OCI-LY7 (cell line): ENCODE measurements at regions not wholly inside any gene's neighbourhood (a gene's known extent, or its start where the extent isn't known, plus 50 kb on each side); places are given as distances from the start of the nearest gene placed in this dataset.

ENCODE experiments used
- BruUV-seq: library from RNA; stranded (reverse); fragments of 400-500 nt; replicated peaks from 2 replicates; lab custom pipeline; 2021; lab: Mats Ljungman, UMichigan
- CTCF ChIA-PET: fragments of 300-600 bp; sonication (Branson Sonifier 250); formaldehyde crosslinking; loops from one replicate; lab custom pipeline; 2022; ENCODE audit warnings: antibody characterized with exemption; ENCODE audit not compliant: unreplicated experiment; lab: Charles Lee
- POLR2A ChIA-PET: fragments of 300-600 bp; sonication (Branson Sonifier 250); formaldehyde crosslinking; loops from one replicate; lab custom pipeline; 2022; ENCODE audit warnings: antibody characterized with exemption; lab: Charles Lee
- DNase-seq: peaks from one replicate; pipeline ENCODE4 v3.0.0-alpha.2; 2015; ENCODE audit warnings: low spot score
- H2AFZ ChIP-seq: fragments of 200-600 bp; sonication (generic), shearing (Covaris generic); 2 replicates; pipeline ENCODE4 v1.6.1; 2014; ENCODE audit warnings: mild to moderate bottlenecking, antibody characterized with exemption, low read length, moderate library complexity
- H3K27ac ChIP-seq: fragments of 200-600 bp; sonication (generic); 2 replicates; pipeline ENCODE4 v1.5.1; 2014; ENCODE audit warnings: mixed run types, low read depth, mild to moderate bottlenecking, moderate library complexity, low read length, inconsistent platforms; ENCODE audit not compliant: poor library complexity, severe bottlenecking
- H3K36me3 ChIP-seq: fragments of 200-600 bp; sonication (generic); 2 replicates; pipeline ENCODE4 v1.6.1; 2014; ENCODE audit warnings: mild to moderate bottlenecking, antibody characterized with exemption, low read length, moderate library complexity, mixed read lengths; ENCODE audit not compliant: insufficient read depth
- H3K4me1 ChIP-seq: fragments of 200-600 bp; sonication (generic); 2 replicates; pipeline ENCODE4 v1.5.1; 2014; ENCODE audit warnings: mild to moderate bottlenecking, low read length; ENCODE audit not compliant: insufficient read depth, poor library complexity, severe bottlenecking
- H3K4me2 ChIP-seq: fragments of 200-600 bp; sonication (generic); 2 replicates; pipeline ENCODE4 v1.6.1; 2014; ENCODE audit warnings: mild to moderate bottlenecking, low read length
- H3K4me3 ChIP-seq: fragments of 200-600 bp; sonication (generic); 2 replicates; pipeline ENCODE4 v1.5.1; 2014; ENCODE audit warnings: mild to moderate bottlenecking, low read depth, low read length; ENCODE audit not compliant: poor library complexity, severe bottlenecking
- H3K79me2 ChIP-seq: fragments of 200-600 bp; sonication (generic); 2 replicates; pipeline ENCODE4 v1.6.1; 2016; ENCODE audit warnings: low read depth, mild to moderate bottlenecking, low read length, moderate library complexity, mixed read lengths; ENCODE audit not compliant: insufficient read depth
- H3K9me2 ChIP-seq: fragments of 200-600 bp; sonication (generic); 2 replicates; pipeline ENCODE4 v1.6.1; 2016; ENCODE audit warnings: mild to moderate bottlenecking, low read length, mixed read lengths; ENCODE audit not compliant: insufficient read depth
- H3K9me3 ChIP-seq: fragments of 200-600 bp; sonication (generic); 2 replicates; pipeline ENCODE4 v1.6.1; 2014; ENCODE audit warnings: mild to moderate bottlenecking, mixed run types, low read length, mixed read lengths
- H4K20me1 ChIP-seq: fragments of 200-600 bp; sonication (generic); 2 replicates; pipeline ENCODE4 v1.6.1; 2014; ENCODE audit warnings: mild to moderate bottlenecking, antibody characterized with exemption, low read length, moderate library complexity, mixed read lengths; ENCODE audit not compliant: insufficient read depth
- EZH2phosphoT487 ChIP-seq: fragments of 200-600 bp; sonication (generic); IDR thresholded peaks from 2 replicates; pipeline ENCODE4 v1.6.1; 2018; ENCODE audit warnings: low read depth, borderline replicate concordance, mild to moderate bottlenecking, mixed run types, antibody characterized with exemption, low read length, moderate library complexity, mixed read lengths
- intact Hi-C: fragments of 100-400 bp; cut with micrococcal nuclease; formaldehyde crosslinking; loops from one replicate; pipeline ENCODE4 v1.10.0; 2022; ENCODE audit not compliant: unreplicated experiment
- TF ChIP-seq, protein P1 (sequence below): fragments of 200-600 bp; sonication (generic); conservative IDR thresholded peaks from 2 replicates; pipeline ENCODE4 v1.5.1; 2014; ENCODE audit warnings: mild to moderate bottlenecking, antibody characterized with exemption, low read length, moderate library complexity, mixed read lengths

- no peaks in the 10 kb centered on the region for H3K36me3 ChIP-seq
- no peaks in the 10 kb centered on the region for H3K9me2 ChIP-seq
- no peaks in the 10 kb centered on the region for H3K79me2 ChIP-seq
- H3K4me1 ChIP-seq, result no peaks in the 10 kb centered on the region
- H2AFZ ChIP-seq, result no peak overlapping the region
- no peaks in the 10 kb centered on the region for H4K20me1 ChIP-seq
- DNase-seq, result no peak
- ChIA-PET POLR2A (interaction anchor here (1.4 to 1.7 kb wide), 2 partner anchors 24 to 29 kb away, joined by 3 to 5 read pairs; no protein-coding TSS in a partner anchor), CTCF (no interaction called here)
- no TSS peak for BruUV-seq
- intact Hi-C loops, result no loop called here
- TF ChIP-seq, protein P1, sequence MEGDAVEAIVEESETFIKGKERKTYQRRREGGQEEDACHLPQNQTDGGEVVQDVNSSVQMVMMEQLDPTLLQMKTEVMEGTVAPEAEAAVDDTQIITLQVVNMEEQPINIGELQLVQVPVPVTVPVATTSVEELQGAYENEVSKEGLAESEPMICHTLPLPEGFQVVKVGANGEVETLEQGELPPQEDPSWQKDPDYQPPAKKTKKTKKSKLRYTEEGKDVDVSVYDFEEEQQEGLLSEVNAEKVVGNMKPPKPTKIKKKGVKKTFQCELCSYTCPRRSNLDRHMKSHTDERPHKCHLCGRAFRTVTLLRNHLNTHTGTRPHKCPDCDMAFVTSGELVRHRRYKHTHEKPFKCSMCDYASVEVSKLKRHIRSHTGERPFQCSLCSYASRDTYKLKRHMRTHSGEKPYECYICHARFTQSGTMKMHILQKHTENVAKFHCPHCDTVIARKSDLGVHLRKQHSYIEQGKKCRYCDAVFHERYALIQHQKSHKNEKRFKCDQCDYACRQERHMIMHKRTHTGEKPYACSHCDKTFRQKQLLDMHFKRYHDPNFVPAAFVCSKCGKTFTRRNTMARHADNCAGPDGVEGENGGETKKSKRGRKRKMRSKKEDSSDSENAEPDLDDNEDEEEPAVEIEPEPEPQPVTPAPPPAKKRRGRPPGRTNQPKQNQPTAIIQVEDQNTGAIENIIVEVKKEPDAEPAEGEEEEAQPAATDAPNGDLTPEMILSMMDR, result no peak
- TF ChIP-seq EZH2phosphoT487, result no peak
- H3K27ac ChIP-seq, result no peak overlapping the region
- no peaks in the 10 kb centered on the region for H3K9me3 ChIP-seq
- no peak overlapping the region for H3K4me3 ChIP-seq
- H3K4me2 ChIP-seq, result no peak overlapping the region
Measured at GRCh38 chr6:72559555-72559954, 62.3 kb upstream of the KCNQ5 start.

GRCh38 chr6:72560721-72561593 is 60.9 kb upstream of the KCNQ5 start:
- intact Hi-C loops, result no loop called here
- ChIA-PET CTCF (no interaction called here), POLR2A (interaction anchor here (1.2 to 1.7 kb wide), 3 partner anchors 23 to 454 kb away, joined by 3 to 5 read pairs (median 4); no protein-coding TSS in a partner anchor)
- no TSS peak for BruUV-seq
- H3K27ac ChIP-seq, result no peak overlapping the region
- no peaks in the 10 kb centered on the region for H4K20me1 ChIP-seq
- TF ChIP-seq, protein P1, result peak; percentile 43; the same call in 1 of the 2 replicates
- no peak for TF ChIP-seq EZH2phosphoT487
- no peak overlapping the region for H2AFZ ChIP-seq
- H3K4me2 ChIP-seq, result no peak overlapping the region
- H3K36me3 ChIP-seq, result no peaks in the 10 kb centered on the region
- H3K4me1 ChIP-seq, result no peaks in the 10 kb centered on the region
- no peaks in the 10 kb centered on the region for H3K9me2 ChIP-seq
- peak; percentile 1 for DNase-seq
- H3K9me3 ChIP-seq, result no peaks in the 10 kb centered on the region
- no peaks in the 10 kb centered on the region for H3K79me2 ChIP-seq
- no peak overlapping the region for H3K4me3 ChIP-seq

GRCh38 chr6:72561629-72562028 is 60.2 kb upstream of the KCNQ5 start:
- no peak overlapping the region for H3K27ac ChIP-seq
- H3K4me2 ChIP-seq, result no peak overlapping the region
- CTCF ChIA-PET, result no interaction called here
- H3K9me3 ChIP-seq, result no peaks in the 10 kb centered on the region
- DNase-seq, result no peak
- H3K9me2 ChIP-seq, result no peaks in the 10 kb centered on the region
- H3K36me3 ChIP-seq, result no peaks in the 10 kb centered on the region
- intact Hi-C loops, result no loop called here
- POLR2A ChIA-PET, result interaction anchor here (1.2 kb wide), 1 partner anchor 454 kb away, joined by 3 read pairs; no protein-coding TSS in a partner anchor
- H3K4me1 ChIP-seq, result no peaks in the 10 kb centered on the region
- no TSS peak for BruUV-seq
- no peak for TF ChIP-seq EZH2phosphoT487
- TF ChIP-seq, protein P1, result no peak
- no peaks in the 10 kb centered on the region for H3K79me2 ChIP-seq
- no peak overlapping the region for H3K4me3 ChIP-seq
- no peak overlapping the region for H2AFZ ChIP-seq
- no peaks in the 10 kb centered on the region for H4K20me1 ChIP-seq
